ENCODE measurements at regions not wholly inside any gene's neighbourhood (a gene's known extent, or its start where the extent isn't known, plus 50 kb on each side); places are given as distances from the start of the nearest gene placed in this dataset.

GRCh38 chr13:54989418-54989817 is 1960.8 kb downstream of the OLFM4 start:
- Histone ChIP-seq H3K27ac (no peak overlapping the region), H3K27me3 (no peaks in the 10 kb centered on the region), H3K9me3 (peaks cover 0 to 7% (median 0%) of the 10 kb centered on the region in 4 donors), H3K4me3 (no peak overlapping the region), H3K36me3 (no peaks in the 10 kb centered on the region), H3K4me1 (no peaks in the 10 kb centered on the region)
- DNase-seq, result no peak
- intact Hi-C loops (cut with DNase I; ENCODE audit: low total_unique reads), result no loop called here
- TF ChIP-seq POLR2AphosphoS5 (IDR thresholded peaks at IDR 0.05) (no peak), POLR2A (IDR thresholded peaks at IDR 0.05) (no peak), EP300 (IDR thresholded peaks at IDR 0.05) (no peak)
- TF ChIP-seq, protein P1, sequence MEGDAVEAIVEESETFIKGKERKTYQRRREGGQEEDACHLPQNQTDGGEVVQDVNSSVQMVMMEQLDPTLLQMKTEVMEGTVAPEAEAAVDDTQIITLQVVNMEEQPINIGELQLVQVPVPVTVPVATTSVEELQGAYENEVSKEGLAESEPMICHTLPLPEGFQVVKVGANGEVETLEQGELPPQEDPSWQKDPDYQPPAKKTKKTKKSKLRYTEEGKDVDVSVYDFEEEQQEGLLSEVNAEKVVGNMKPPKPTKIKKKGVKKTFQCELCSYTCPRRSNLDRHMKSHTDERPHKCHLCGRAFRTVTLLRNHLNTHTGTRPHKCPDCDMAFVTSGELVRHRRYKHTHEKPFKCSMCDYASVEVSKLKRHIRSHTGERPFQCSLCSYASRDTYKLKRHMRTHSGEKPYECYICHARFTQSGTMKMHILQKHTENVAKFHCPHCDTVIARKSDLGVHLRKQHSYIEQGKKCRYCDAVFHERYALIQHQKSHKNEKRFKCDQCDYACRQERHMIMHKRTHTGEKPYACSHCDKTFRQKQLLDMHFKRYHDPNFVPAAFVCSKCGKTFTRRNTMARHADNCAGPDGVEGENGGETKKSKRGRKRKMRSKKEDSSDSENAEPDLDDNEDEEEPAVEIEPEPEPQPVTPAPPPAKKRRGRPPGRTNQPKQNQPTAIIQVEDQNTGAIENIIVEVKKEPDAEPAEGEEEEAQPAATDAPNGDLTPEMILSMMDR (IDR thresholded peaks at IDR 0.05), result no peak
- 79 to 85% (median 80%) methylated on average over 4 of the region's 4 CpGs for WGBS, 5 donors

GRCh38 chr13:54999399-54999907 is 1970.8 kb downstream of the OLFM4 start:
- no peaks in the 10 kb centered on the region for H3K36me3 ChIP-seq
- no peak overlapping the region for H3K4me3 ChIP-seq
- DNase-seq, result no peak
- WGBS, 5 donors, result 84 to 97% (median 90%) methylated on average over 2 of the region's 2 CpGs
- intact Hi-C loops (cut with DNase I; ENCODE audit: low total_unique reads), result no loop called here
- H3K27me3 ChIP-seq, result no peaks in the 10 kb centered on the region
- TF ChIP-seq, protein P1 (IDR thresholded peaks at IDR 0.05), result no peak
- TF ChIP-seq POLR2A (IDR thresholded peaks at IDR 0.05), result no peak
- TF ChIP-seq EP300 (IDR thresholded peaks at IDR 0.05), result no peak
- no peak for TF ChIP-seq POLR2AphosphoS5 (IDR thresholded peaks at IDR 0.05)
- no peak overlapping the region for H3K27ac ChIP-seq
- no peaks in the 10 kb centered on the region for H3K9me3 ChIP-seq
- H3K4me1 ChIP-seq, result no peaks in the 10 kb centered on the region

- no peak overlapping the region for H3K27ac ChIP-seq
- peaks cover 0 to 3% (median 0%) of the 10 kb centered on the region in 4 donors for H3K9me3 ChIP-seq
- TF ChIP-seq POLR2A (IDR thresholded peaks at IDR 0.05), result no peak
- no peak for TF ChIP-seq POLR2AphosphoS5 (IDR thresholded peaks at IDR 0.05)
- TF ChIP-seq, protein P1 (IDR thresholded peaks at IDR 0.05), result no peak
- no peak for TF ChIP-seq EP300 (IDR thresholded peaks at IDR 0.05)
- no peak overlapping the region for H3K4me3 ChIP-seq
- H3K27me3 ChIP-seq, result no peaks in the 10 kb centered on the region
- 87 to 92% (median 89%) methylated on average over 3 of the region's 3 CpGs for WGBS, 5 donors
- no peak for DNase-seq
- intact Hi-C loops (cut with DNase I; ENCODE audit: low total_unique reads), result no loop called here
- H3K36me3 ChIP-seq, result no peaks in the 10 kb centered on the region
- H3K4me1 ChIP-seq, result no peaks in the 10 kb centered on the region
These were observed 1971.4 kb downstream of the OLFM4 start for GRCh38 chr13:55000043-55000442.

DNA sequence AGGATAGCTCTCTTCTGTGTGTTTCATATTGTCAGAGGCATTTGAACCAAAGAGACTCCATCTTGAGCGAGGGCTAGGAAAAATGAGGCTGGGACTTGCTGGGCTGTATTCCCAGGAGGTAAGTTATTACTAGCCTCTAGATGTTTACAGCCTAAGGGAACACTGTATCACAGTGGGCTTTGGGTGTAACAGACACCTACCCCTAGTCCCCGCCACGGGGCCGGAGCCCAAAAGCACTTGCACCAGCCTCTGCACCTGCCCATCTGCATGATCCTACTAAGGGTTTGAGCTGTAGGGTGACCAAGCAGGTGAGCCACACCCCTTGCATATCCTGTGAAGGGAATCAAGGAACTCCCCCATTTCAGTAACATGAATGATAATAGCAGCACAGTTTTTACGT is 1972.2 kb downstream of the OLFM4 start:
- DNase-seq, result no peak
- Histone ChIP-seq H3K4me1 (no peaks in the 10 kb centered on the region), H3K4me3 (no peak overlapping the region), H3K36me3 (no peaks in the 10 kb centered on the region), H3K27me3 (no peaks in the 10 kb centered on the region), H3K27ac (no peak overlapping the region), H3K9me3 (peaks cover 0 to 5% (median 0%) of the 10 kb centered on the region in 4 donors)
- TF ChIP-seq POLR2AphosphoS5 (IDR thresholded peaks at IDR 0.05) (no peak), POLR2A (IDR thresholded peaks at IDR 0.05) (no peak), EP300 (IDR thresholded peaks at IDR 0.05) (no peak)
- TF ChIP-seq, protein P1 (IDR thresholded peaks at IDR 0.05), result no peak
- intact Hi-C loops (cut with DNase I; ENCODE audit: low total_unique reads), result no loop called here
- WGBS, 5 donors, result 87 to 91% (median 87%) methylated on average over 5 of the region's 5 CpGs

Data from stomach (tissue), 8 donors.